Loucy (cell line): ENCODE measurements at regions not wholly inside any gene's neighbourhood (a gene's known extent, or its start where the extent isn't known, plus 50 kb on each side); places are given as distances from the start of the nearest gene placed in this dataset.

Experiments
- H2AFZ ChIP-seq: fragments of 200-600 bp; sonication (generic); 2 replicates; pipeline ENCODE4 v1.6.0; 2016; ENCODE audit warnings: antibody characterized with exemption, mild to moderate bottlenecking, low read length, moderate library complexity
- H3F3A ChIP-seq: fragments of 200-600 bp; 2 replicates; pipeline ENCODE4 v1.6.0; 2016; ENCODE audit warnings: antibody characterized with exemption, low read depth, mild to moderate bottlenecking
- H3K27me3 ChIP-seq: fragments of 200-600 bp; sonication (generic); 2 replicates; pipeline ENCODE4 v1.6.1; 2014; ENCODE audit warnings: low read length, mild to moderate bottlenecking; ENCODE audit not compliant: insufficient read depth, poor library complexity, severe bottlenecking
- H3K36me3 ChIP-seq: fragments of 200-600 bp; sonication (generic); 2 replicates; pipeline ENCODE4 v1.6.1; 2016; ENCODE audit warnings: low read length; ENCODE audit not compliant: insufficient read depth
- H3K4me1 ChIP-seq: fragments of 200-600 bp; sonication (generic); 2 replicates; pipeline ENCODE4 v1.5.1; 2014; ENCODE audit warnings: low read length, mild to moderate bottlenecking; ENCODE audit not compliant: insufficient read depth, poor library complexity, severe bottlenecking
- H3K4me2 ChIP-seq: fragments of 200-600 bp; sonication (generic); 2 replicates; pipeline ENCODE4 v1.6.0; 2014; ENCODE audit warnings: antibody characterized with exemption, low read length, low read depth, mild to moderate bottlenecking; ENCODE audit not compliant: poor library complexity, severe bottlenecking
- H3K4me3 ChIP-seq: fragments of 200-600 bp; sonication (generic); 2 replicates; pipeline ENCODE4 v1.5.1; 2014; ENCODE audit warnings: low read length, mild to moderate bottlenecking, mixed read lengths; ENCODE audit not compliant: poor library complexity, severe bottlenecking
- H3K79me2 ChIP-seq: fragments of 200-600 bp; sonication (generic); 2 replicates; pipeline ENCODE4 v1.6.1; 2014; ENCODE audit warnings: low read length; ENCODE audit not compliant: insufficient read depth
- H3K9ac ChIP-seq: fragments of 200-600 bp; sonication (generic); 2 replicates; pipeline ENCODE4 v1.6.0; 2014; ENCODE audit warnings: mild to moderate bottlenecking, low read depth, low read length, moderate library complexity; ENCODE audit not compliant: poor library complexity, severe bottlenecking
- H3K9me2 ChIP-seq: fragments of 200-600 bp; sonication (generic); replicated peaks from 2 replicates; pipeline ENCODE4 v1.6.1; 2016; ENCODE audit warnings: low read depth, low read length, mixed read lengths
- H3K9me3 ChIP-seq: fragments of 200-600 bp; sonication (generic); 2 replicates; pipeline ENCODE4 v1.6.1; 2014; ENCODE audit warnings: mild to moderate bottlenecking, antibody characterized with exemption, low read length, low read depth; ENCODE audit not compliant: insufficient read depth
- H4K20me1 ChIP-seq: fragments of 200-600 bp; sonication (generic); 2 replicates; pipeline ENCODE4 v1.6.0; 2014; ENCODE audit warnings: antibody characterized with exemption, low read length, mild to moderate bottlenecking; ENCODE audit not compliant: insufficient read depth, poor library complexity, severe bottlenecking
- CTCF ChIP-seq: fragments of 200-600 bp; sonication (generic); conservative IDR thresholded peaks from 2 replicates; pipeline ENCODE4 v1.5.1; 2014; ENCODE audit warnings: mild to moderate bottlenecking, antibody characterized with exemption, low read length
- EZH2phosphoT487 ChIP-seq: fragments of 200-600 bp; IDR thresholded peaks from 2 replicates; pipeline ENCODE4 v1.6.1; 2018; ENCODE audit warnings: antibody characterized with exemption, mild to moderate bottlenecking, moderate library complexity, borderline replicate concordance

- no peaks in the 10 kb centered on the region for H3K4me1 ChIP-seq
- H2AFZ ChIP-seq: no peak overlapping the region
- H4K20me1 ChIP-seq: no peaks in the 10 kb centered on the region
Measured at GRCh38 chr5:20157089-20157488, 169.1 kb upstream of the CDH18 start.

GRCh38 chr5:20145240-20145639, 157.2 kb upstream of the CDH18 start:
- Histone ChIP-seq H3F3A (no peaks in the 10 kb centered on the region), H2AFZ (no peak overlapping the region), H3K4me3 (no peak overlapping the region), H3K27me3 (no peaks in the 10 kb centered on the region), H3K9ac (no peak overlapping the region), H3K9me2 (no peaks in the 10 kb centered on the region), H3K36me3 (no peaks in the 10 kb centered on the region), H4K20me1 (no peaks in the 10 kb centered on the region), H3K4me1 (no peaks in the 10 kb centered on the region), H3K4me2 (no peak overlapping the region), H3K79me2 (no peaks in the 10 kb centered on the region), H3K9me3 (no peaks in the 10 kb centered on the region)
- TF ChIP-seq EZH2phosphoT487 (no peak), CTCF (no peak)

More at GRCh38 chr5:20157089-20157488, 169.1 kb upstream of the CDH18 start:
- Histone ChIP-seq H3K9me2 (no peaks in the 10 kb centered on the region), H3K9ac (no peak overlapping the region), H3K36me3 (no peaks in the 10 kb centered on the region), H3F3A (no peaks in the 10 kb centered on the region), H3K79me2 (no peaks in the 10 kb centered on the region), H3K9me3 (no peaks in the 10 kb centered on the region), H3K27me3 (no peaks in the 10 kb centered on the region), H3K4me2 (no peak overlapping the region), H3K4me3 (no peak overlapping the region)
- no peak for TF ChIP-seq EZH2phosphoT487
- no peak for TF ChIP-seq CTCF

GRCh38 chr5:20129501-20129900, 141.5 kb upstream of the CDH18 start:
- Histone ChIP-seq H3K79me2 (no peaks in the 10 kb centered on the region), H4K20me1 (no peaks in the 10 kb centered on the region), H3K9me3 (no peaks in the 10 kb centered on the region), H2AFZ (no peak overlapping the region), H3K9ac (no peak overlapping the region), H3K4me1 (no peaks in the 10 kb centered on the region), H3K27me3 (no peaks in the 10 kb centered on the region), H3K36me3 (no peaks in the 10 kb centered on the region), H3K4me3 (no peak overlapping the region), H3K9me2 (no peaks in the 10 kb centered on the region; the same call in 1 of the 2 replicates), H3K4me2 (no peak overlapping the region), H3F3A (no peaks in the 10 kb centered on the region)
- TF ChIP-seq CTCF (no peak), EZH2phosphoT487 (no peak)
